SK-N-SH treated with all-trans-retinoic acid at 6 μM for 48 hours (cell line): ENCODE measurements at regions not wholly inside any gene's neighbourhood (a gene's known extent, or its start where the extent isn't known, plus 50 kb on each side); places are given as distances from the start of the nearest gene placed in this dataset.
"Not testable (repeated sequence)": the region's sequence is repeated elsewhere in the genome, so short reads cannot be mapped to it uniquely, and the experiment has no call there.

Experiments
- ATAC-seq: fragments of 200-7000 bp; cut with Tn5 transposase; 3 replicates; pipeline ENCODE4 v1.9.1; 2020; ENCODE audit warnings: mild to moderate bottlenecking, moderate library complexity
- BACH2 ChIP-seq: fragments of 250-450 bp; sonication (Bioruptor Pico); IDR thresholded peaks from 2 replicates; pipeline ENCODE4 v1.9.0; 2021; ENCODE audit warnings: mild to moderate bottlenecking, borderline replicate concordance
- CREB5 ChIP-seq: fragments of 250-450 bp; sonication (Bioruptor Pico); IDR thresholded peaks from 2 replicates; pipeline ENCODE4 v1.5.1; 2020; ENCODE audit warnings: low read depth, mild to moderate bottlenecking, moderate library complexity
- CSRNP3 ChIP-seq: fragments of 250-450 bp; sonication (Bioruptor Pico); IDR thresholded peaks from 2 replicates; pipeline ENCODE4 v1.5.1; 2021; ENCODE audit warnings: mild to moderate bottlenecking, moderate library complexity
- ESRRG ChIP-seq: fragments of 250-450 bp; sonication (Bioruptor Pico); IDR thresholded peaks from 2 replicates; pipeline ENCODE4 v1.6.1; 2021; ENCODE audit warnings: mild to moderate bottlenecking
- GLIS3 ChIP-seq: fragments of 250-450 bp; sonication (Bioruptor Pico); IDR thresholded peaks from 2 replicates; pipeline ENCODE4 v1.5.0; 2020; ENCODE audit warnings: mild to moderate bottlenecking, moderate library complexity
- PATZ1 ChIP-seq: fragments of 250-450 bp; sonication (Bioruptor Pico); IDR thresholded peaks from 2 replicates; pipeline ENCODE4 v1.8.0; 2020; ENCODE audit warnings: mild to moderate bottlenecking, moderate library complexity, borderline replicate concordance
- POU6F1 ChIP-seq: fragments of 250-450 bp; sonication (Bioruptor Pico); IDR thresholded peaks from 2 replicates; pipeline ENCODE4 v1.8.0; 2021; ENCODE audit warnings: low read depth, mild to moderate bottlenecking, moderate library complexity, borderline replicate concordance
- PPARA ChIP-seq: fragments of 250-450 bp; sonication (Bioruptor Pico); IDR thresholded peaks from 2 replicates; pipeline ENCODE4 v1.5.0; 2020; ENCODE audit warnings: mild to moderate bottlenecking, borderline replicate concordance
- RARB ChIP-seq: fragments of 250-450 bp; sonication (Bioruptor Pico); IDR thresholded peaks from 2 replicates; pipeline ENCODE4 v1.8.0; 2021; ENCODE audit warnings: mild to moderate bottlenecking, moderate library complexity
- SNAI2 ChIP-seq: fragments of 250-450 bp; sonication (Bioruptor Pico); IDR thresholded peaks from 2 replicates; pipeline ENCODE4 v1.5.0; 2020; ENCODE audit warnings: mild to moderate bottlenecking, moderate library complexity
- TOX ChIP-seq: fragments of 250-450 bp; sonication (Bioruptor Pico); IDR thresholded peaks from 2 replicates; pipeline ENCODE4 v1.8.0; 2021; ENCODE audit warnings: mild to moderate bottlenecking, moderate library complexity, borderline replicate concordance
- TSHZ2 ChIP-seq: fragments of 250-450 bp; sonication (Bioruptor Pico); IDR thresholded peaks from 2 replicates; pipeline ENCODE4 v1.5.0; 2020; ENCODE audit warnings: mild to moderate bottlenecking, moderate library complexity
- ZC3H10 ChIP-seq: fragments of 250-450 bp; sonication (Bioruptor Pico); IDR thresholded peaks from 2 replicates; pipeline ENCODE4 v1.5.1; 2021; ENCODE audit warnings: mild to moderate bottlenecking, moderate library complexity
- ZFP3 ChIP-seq: fragments of 250-450 bp; sonication (Bioruptor Pico); IDR thresholded peaks from 2 replicates; pipeline ENCODE4 v1.5.0; 2020; ENCODE audit warnings: mild to moderate bottlenecking, moderate library complexity
- ZFP30 ChIP-seq: fragments of 450-650 bp; formaldehyde crosslinking; IDR thresholded peaks from 2 replicates; pipeline ENCODE4 v1.5.0; 2022; ENCODE audit warnings: mild to moderate bottlenecking, moderate library complexity
- ZNF8 ChIP-seq: fragments of 450-650 bp; formaldehyde crosslinking; IDR thresholded peaks from 2 replicates; pipeline ENCODE4 v1.5.0; 2020; ENCODE audit warnings: mild to moderate bottlenecking, moderate library complexity

GRCh38 chr9:32161720-32162119, 222.7 kb upstream of the ACO1 start:
- no peak for ATAC-seq
- TF ChIP-seq TSHZ2 (no peak), SNAI2 (no peak), ZNF8 (CRISPR knock-in tag) (no peak), ZC3H10 (no peak), POU6F1 (CRISPR knock-in tag) (no peak), ESRRG (no peak), BACH2 (CRISPR knock-in tag) (no peak)
- TF ChIP-seq, all 23 proteins: peak for 0

- ATAC-seq, result not testable (repeated sequence)
Observed at GRCh38 chr9:32166316-32166715, 218.1 kb upstream of the ACO1 start.

GRCh38 chr9:32171339-32171738, 213.1 kb upstream of the ACO1 start:
- no peak for ATAC-seq
- TF ChIP-seq CSRNP3 (CRISPR knock-in tag) (no peak), POU6F1 (CRISPR knock-in tag) (no peak), ZFP30 (CRISPR knock-in tag) (no peak), PATZ1 (CRISPR knock-in tag) (no peak), TOX (CRISPR knock-in tag) (no peak), RARB (CRISPR knock-in tag) (no peak), BACH2 (CRISPR knock-in tag) (no peak), ZNF8 (CRISPR knock-in tag) (no peak), GLIS3 (no peak), PPARA (CRISPR knock-in tag) (no peak), CREB5 (CRISPR knock-in tag) (no peak), ZFP3 (CRISPR knock-in tag) (no peak)
- TF ChIP-seq, all 23 proteins: peak for 0

GRCh38 chr9:32172256-32172655, 212.2 kb upstream of the ACO1 start:
- no peak for ATAC-seq
- TF ChIP-seq BACH2 (CRISPR knock-in tag) (no peak), TOX (CRISPR knock-in tag) (no peak), ZFP30 (CRISPR knock-in tag) (no peak)
